Brain pericyte (primary cell): ENCODE measurements at regions not wholly inside any gene's neighbourhood (a gene's known extent, or its start where the extent isn't known, plus 50 kb on each side); places are given as distances from the start of the nearest gene placed in this dataset.

Source experiments
- DNase-seq: peaks from one replicate; pipeline ENCODE4 v3.0.0-alpha.2; 2012; ENCODE audit warnings: low read depth, low spot score

DNA sequence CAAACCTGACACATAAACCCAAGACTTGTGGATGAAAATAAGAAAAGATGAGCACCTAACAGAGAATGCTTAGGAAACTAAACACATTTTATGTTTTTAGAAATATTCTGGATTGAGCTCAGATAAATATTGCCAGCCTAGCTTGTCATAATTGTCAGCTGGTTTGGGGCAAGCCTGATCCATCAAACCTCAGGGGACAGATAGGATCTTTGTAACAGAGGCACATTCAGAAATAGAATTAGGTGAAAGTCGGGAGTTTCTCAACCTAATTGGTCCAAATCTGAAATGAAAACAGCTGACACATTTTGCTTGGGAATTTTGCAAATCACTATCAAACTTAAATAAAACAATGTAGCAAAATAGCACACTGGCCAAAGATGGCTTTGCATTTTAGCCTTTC, 503.7 kb downstream of the ANXA1 start:
- no peak for DNase-seq

DNA sequence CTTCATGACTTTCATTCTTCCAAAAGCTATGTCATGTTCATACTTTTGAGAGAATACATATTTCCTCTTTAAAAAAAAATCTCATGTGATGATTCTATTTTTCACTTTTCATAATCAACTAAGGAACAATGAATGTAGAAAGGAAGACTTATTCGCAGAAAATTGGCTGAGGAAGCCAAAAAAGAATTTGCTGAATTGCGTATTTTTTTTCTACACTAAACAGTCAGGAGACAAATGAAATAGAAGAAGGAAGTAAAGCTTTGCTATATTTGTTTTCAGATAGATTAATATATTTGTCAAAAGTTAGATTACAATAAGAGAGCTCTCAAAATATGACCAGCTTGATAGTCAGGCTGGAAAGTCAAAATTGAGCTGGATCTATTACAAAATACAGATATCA, 504.2 kb downstream of the ANXA1 start:
- no peak for DNase-seq

DNA sequence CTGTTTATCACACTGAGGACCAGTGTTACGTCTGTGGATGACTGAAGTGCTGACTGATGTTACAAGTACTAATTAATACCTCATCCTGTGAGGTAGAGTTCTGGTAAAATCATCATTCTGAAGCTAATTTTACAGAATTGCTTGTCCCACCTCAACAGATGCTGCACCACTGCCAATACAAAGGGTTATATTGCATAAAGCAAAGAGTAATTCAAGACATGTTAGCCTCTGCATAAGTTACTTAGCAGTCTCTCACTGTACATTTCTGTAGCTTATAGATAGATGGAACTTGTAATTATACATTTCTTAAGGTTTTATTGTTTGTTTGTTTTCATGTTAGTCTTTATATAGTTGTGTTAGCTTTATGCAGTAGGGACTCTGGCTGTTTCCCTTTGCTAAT, 513.6 kb downstream of the ANXA1 start:
- no peak for DNase-seq

DNA sequence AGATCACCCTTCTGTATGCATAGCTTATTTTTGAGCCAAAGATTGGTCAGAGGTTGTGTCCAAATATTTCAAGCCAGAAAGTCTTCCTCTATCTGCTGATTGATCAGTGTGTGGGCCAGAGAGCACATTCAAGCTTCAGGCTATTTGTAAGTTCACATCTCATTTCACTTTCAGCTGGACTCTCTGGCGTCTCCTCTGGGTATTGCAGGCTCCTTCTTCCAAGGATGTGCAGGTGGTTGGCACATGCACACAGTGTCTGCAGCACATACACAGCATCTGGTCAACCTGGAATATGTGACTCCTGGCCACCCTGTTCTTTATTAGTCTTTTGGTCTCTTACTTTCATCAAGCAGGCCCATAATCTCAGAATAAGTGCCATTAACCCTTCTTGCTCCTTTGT, 516.1 kb downstream of the ANXA1 start:
- DNase-seq, result no peak

DNA sequence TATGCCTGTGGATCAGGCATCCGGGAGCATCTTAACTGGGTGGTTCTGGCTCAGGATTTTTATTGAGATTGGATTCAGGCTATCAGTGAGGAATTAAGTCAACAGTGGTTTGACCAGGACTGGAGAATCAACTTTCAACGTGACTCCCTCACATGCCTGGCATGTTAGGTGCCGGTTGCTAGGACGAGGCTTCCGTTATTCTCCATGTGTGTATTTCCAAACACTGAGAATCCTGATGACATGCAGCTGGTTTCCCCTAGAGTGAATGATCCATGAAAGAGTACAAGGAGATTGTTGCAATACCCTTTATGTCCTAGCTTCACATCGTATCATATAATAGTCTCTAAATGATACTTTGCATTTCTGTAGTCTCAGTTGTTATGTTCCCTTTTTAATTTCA, 529.2 kb downstream of the ANXA1 start:
- DNase-seq, result no peak

DNA sequence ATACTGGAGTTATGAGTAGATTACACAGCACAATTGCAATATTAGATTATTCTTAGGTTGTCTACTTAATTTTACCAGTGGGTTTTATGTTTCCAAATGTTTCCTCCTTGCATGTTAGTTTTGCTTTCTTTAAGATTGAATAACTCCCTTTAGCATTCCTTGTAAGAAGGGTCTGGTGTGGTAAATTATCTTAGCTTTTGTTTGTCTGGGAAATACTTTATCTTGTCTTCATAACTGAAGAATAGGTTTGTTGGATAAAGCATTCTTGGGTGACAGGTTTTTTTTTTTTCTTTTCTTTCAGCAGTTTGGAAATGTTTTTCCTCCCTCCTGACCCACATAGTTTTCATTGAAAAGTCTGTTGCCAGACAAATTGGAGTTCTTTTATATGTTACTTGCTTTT, 531.1 kb downstream of the ANXA1 start:
- DNase-seq, result no peak

DNA sequence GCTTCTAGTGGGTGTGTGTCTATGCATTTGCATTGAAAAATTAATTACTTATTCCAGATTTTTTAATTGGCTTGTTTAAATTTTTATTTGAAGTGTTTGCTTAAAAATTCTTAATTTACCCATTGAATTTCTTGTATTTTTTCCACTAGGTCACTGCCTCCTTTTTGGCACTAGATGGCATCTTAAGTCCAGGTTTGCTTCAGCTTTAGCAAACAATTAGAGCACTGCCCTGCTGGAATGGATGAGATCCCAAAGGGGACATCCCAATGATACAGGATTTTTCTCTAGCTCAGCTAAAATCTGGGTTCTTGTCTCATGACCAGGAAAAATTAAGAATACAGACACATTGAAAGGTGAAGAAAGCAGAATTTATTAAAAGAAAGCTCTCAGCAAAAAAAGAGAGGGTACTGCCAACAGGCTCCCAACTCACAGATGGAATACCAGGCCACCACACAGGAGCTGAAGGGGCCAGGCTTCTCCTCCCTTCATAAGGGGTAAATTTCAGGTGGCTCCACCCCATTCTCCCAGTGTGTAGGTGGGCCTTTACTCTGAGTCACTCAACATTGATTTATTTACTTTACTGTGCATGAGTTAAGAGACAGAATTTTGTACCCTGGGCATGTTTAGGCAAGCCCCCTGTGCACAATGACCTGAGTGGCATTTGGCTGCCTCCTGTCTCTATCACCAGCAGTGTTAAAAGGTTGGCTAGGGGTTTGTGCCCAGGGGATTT, 532.4 kb downstream of the ANXA1 start:
- DNase-seq, result peak; percentile 10

DNA sequence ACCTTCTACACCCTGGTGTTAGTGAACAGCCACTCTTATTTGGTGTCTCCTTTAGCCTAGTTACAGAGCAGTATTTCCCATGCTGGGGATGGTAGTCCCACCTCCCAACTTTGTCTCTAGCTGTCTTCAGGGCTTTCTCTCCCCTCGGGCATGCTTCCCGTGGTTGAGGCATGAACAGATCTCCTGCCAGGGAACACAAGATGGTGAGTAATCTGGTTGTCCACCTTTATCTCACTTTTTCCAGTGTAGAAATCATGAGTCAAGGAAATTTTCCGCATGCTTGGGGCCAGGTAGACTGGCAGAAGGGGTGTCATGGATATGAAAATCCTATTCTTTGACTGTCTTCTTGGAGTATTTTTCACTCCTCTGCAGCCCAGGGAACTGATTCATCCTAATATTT, 532.9 kb downstream of the ANXA1 start:
- DNase-seq, result no peak

DNA sequence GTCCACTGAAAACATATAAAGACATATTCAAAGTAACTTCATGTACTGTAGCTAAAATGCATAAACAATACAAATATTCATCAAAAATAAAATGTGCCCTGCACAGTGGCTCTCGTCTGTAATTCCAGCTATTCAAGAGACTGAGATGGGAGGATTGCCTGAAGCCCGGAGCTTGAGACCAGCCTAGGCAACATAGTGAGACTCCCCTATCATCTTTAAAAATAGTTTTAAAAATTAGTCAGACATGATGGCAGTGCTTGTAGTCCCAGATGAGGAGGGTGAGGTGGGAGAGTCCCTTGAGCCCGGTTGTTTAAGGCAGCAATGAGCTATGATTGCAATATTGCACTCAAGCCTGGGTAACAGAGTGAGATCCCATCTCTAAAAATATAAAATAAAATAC, 534.1 kb downstream of the ANXA1 start:
- no peak for DNase-seq

DNA sequence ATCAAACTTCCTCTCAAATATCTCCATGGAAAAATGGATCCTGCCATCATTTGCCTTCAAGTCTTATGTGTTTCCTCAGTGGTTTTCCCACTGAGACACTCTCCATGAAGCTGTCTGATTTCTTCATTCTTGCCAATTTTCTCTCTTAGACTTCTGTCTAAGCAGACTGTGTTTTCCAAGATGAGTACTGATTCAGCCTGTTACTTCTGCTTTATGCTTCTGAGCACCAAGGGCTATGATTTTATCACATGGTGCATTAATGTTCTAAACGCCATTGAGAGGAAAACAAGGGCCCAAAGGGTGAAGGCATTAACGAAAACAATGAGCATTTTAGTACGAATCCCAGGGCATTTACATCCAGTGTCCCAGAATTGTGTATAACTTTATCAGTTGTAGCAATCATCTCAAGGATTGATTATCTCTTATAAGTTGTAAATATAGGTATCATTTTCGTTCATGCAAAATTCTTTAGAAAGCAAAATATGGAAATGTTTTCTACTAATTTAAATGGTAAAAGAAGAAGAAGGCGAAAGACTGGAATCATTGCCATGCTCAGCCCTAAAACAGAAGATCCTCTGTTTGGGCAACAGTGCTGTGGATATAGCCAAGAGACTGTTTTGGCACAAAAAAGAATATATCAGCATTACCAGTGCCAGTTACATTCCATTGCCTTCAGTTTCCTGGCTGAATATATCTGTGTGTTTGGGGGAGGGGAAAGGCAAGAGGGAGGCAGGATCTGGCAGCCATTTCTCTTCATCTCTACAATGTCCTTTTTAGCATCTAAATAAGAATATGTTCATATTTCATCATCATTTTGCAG, 537.6 kb downstream of the ANXA1 start:
- no peak for DNase-seq

DNA sequence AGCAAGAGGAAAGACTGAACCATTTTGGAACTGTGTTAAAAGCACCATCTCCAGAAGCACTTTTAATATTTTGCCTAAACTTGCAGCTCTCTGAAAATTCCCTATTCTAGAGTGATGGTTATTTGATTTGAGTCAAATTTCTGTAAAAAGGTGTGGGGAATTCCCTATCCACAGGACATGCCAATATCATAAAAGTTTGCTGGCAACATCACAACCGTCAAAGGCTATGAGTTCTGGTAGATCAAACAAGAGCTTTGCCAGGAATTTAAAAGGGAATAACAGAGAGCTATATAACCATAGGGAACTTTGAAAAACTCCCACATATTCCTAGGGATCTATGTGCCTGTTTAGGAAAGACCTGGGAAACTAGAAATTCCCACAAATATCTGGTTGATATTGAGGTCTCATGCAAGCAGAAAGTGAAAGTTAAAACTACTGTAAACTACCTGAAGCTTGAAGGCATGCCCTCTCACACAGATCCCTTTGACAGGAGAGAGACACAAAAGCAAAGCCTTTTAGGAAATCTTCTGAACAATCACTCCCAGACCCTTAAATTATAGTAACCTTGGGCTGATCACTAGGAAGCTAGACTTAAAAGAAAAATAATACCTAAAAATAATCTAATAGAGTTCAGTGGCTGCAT, 549.9 kb downstream of the ANXA1 start:
- no peak for DNase-seq

DNA sequence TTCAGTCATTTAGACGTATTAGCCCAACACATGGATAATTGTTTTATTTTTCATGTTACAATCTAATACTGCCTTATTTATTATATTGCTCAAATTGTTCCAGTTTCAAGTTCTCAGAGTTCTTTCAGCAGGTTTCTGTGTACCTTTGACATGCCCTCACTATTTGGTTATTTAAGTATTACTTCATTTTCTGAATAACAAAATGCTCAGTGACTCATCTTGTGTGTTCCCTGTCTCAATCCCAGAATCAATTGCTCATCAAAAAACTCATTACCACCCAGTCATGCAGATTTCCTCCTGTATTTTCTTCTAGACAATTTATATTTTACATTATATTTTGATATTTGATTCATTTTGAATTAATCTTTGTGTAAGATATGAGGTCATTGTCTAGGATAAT, 562.6 kb downstream of the ANXA1 start:
- DNase-seq, result no peak

DNA sequence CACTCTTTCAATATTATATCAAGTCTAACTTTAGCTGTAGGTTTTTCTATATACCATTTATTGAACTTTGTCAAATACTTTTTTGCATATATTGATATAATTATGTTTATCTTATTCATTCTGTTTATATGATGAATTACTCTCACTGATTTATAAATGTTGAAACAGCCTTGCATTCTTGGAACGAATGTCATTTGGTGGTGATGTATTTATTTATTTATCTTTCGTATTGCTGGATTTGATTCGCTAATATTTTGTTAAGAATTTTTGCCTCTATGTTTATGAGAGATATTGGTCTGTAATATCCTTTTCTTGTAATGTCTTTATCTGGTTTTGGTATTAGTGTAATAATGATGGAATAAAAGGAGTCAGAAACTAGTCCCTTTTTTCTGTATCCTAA, 563.9 kb downstream of the ANXA1 start:
- DNase-seq, result no peak

DNA sequence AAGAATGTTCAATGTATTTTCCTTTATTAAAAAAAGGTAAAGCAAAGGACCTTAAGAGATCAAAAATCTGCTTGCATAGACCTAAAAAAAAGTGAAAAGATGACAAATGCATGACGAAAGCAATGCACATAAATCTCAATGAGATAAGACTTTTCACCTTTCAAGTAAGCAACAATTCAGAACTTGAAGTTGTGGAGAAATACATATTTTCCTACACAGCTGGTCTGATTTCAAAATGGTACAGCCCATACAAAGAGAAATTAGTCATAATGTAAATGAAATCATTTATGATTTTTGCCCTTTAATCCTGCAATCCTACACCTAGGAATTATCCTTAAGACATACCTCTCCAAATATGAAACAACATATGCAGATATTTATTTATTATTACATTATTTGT, 568.0 kb downstream of the ANXA1 start:
- no peak for DNase-seq

DNA sequence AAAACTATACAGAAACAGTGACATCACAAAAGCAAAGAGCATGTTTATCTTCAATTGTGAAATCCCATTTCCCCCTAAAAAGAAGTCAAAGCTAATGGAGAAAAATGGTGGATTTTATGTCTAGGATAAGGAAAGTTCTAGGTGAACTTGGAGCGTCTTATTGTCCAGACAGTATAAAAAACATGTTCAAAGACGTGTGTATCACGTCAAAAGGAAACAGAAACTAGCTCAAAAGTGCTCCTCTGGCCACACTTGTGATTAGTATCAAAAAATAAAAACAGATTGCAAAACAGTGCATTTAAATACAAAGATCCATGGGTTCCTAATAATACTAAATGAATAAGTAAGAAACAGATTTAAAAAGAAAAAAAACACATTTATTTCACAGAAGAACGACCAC, 568.9 kb downstream of the ANXA1 start:
- no peak for DNase-seq

DNA sequence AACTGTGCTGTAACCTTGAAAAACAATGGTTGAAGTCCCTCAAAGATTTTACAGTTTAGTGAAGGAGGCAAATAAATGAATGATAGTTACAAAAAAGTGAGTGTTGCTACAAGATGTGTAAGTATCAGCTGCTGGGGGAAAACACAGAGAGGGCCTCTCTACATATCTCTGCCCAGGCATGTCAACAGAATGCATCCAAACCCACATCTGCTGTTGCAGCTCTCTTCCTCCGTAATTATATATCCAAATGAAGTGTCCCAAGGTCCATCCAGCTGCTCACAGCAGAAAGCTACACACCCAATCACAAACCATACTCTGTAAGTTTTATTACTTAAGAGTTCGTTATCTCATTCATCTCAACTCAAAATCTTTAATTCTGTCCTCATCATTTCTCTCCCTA, 584.6 kb downstream of the ANXA1 start:
- no peak for DNase-seq

DNA sequence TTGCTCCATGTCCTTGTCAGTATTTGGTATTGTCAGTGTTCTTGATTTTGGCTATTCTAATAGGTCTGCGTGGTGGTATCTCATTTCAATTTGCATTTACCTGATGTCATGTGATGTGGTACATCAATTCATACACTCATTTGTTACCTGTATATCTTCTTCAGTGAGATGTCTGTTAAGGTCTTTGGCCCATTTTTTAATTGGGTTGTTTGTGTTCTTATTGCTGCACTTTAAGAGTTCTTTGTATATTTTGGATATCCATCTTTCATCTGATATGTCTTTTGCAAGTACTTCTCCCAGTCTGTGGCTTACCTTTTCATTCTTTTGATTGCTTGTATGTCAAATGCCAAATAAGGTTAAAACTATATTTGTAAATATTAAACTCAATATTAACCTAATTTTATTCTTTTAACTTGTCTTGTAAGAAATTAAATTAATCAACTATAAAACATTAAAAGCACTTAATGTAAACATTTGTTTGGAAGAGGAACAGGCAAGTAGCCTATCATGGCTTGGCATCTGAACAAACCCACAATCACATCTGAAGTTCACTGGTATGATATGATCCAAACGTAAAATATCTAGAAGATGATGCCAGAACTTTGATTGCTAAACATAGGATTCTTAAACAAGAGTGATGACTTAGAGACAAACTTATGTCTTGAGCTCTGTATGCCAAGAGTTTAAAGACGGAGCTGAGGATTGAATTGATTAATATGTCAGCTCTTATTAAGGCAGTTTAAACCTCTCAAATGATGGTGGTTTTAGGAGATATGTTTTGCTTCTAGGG, 587.3 kb downstream of the ANXA1 start:
- DNase-seq, result no peak

DNA sequence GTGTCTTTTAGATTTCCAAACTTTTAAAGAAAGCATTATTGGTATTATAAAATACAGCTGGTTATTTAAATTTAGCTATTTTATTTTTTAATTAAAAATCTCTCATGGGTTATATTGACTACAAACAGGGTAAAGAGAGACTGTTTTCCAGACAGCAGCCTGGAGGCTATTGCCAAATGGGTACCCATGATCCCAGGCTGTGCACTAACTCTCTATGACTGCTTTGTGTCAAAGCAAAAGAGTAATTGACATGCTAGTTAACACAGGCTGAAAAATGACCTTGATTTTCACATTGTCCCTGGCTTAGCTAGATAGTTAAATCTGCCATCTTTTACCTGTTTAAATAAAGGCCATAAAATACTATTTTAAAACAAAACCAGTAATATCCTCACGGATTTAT, 589.7 kb downstream of the ANXA1 start:
- no peak for DNase-seq

DNA sequence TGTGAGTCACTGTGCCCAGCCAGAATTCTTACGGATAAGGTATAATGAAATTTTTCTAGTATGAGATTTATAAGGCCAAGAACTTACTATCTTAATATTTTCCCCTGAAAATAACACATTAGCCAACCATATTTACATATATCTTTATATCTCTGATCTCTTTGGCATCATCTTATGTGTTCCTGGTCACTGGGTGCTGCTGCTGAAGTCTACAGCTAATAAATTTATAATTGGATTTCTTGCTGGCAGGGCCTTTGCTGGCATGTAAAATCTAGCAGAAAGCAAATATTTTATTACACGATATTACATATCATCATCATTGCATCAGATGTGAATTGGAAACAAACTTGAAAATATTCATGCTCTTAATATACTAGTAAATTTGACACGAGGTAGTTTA, 590.7 kb downstream of the ANXA1 start:
- DNase-seq, result no peak

DNA sequence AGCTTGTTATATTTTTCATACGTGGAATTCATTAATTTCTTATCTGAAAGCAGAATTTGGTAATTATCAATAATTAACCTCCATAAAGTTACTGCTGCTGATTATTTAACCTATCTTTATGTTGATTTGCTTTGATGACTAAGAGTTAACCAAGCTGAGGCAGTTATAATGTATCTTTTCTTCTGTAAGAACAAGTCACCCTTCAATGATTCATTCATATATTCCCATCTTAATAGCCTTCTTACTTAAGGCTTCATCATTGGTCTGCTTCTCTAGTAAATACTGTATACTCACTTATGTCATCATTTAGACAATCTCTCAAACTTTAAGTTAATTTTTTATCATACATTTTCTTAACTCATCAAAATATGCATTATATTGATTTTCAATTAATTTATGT, 592.2 kb downstream of the ANXA1 start:
- DNase-seq, result no peak

DNA sequence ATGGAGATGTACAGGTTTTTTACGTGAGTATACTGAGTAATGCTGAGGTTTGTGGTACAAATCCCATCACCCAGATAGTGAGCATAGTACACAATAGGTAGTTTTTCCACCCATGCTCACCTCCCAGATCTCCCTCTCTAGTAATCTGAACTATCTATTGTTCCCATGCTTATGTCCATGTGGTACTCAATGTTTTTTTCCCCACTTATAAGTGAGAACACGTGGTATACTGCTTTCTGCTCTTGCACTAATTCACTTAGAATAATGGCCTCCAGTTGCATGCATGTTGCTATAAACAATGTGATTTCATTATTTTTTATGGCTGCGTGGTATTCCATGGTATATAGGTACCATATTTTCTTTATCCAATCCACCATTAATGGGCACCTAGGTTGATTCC, 593.9 kb downstream of the ANXA1 start:
- DNase-seq, result no peak

DNA sequence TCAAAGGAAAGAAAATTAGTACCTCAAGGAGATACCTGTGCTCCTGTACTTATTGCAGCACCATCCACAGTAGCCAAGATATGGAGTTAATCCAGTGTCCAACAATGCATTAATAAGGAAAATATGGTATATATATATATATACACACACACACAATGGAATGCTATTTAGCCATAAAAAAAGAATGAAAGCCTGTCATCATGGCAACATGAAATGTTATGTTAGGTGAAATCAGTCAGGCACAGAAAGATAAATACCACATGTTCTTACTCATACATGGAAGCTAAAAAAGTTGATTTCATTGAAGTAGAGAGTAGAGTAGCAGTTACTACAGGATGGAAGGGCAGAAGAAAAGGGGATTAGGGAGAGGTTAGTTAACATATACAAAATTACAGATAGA, 601.5 kb downstream of the ANXA1 start:
- no peak for DNase-seq
